B cell (primary cell): ENCODE measurements at regions not wholly inside any gene's neighbourhood (a gene's known extent, or its start where the extent isn't known, plus 50 kb on each side); places are given as distances from the start of the nearest gene placed in this dataset.

Source experiments
- EZH2 ChIP-seq: IDR thresholded peaks from 2 replicates; pipeline ENCODE4 v1.6.1; 2012; ENCODE audit warnings: borderline replicate concordance, low read depth, mild to moderate bottlenecking, moderate library complexity, low read length; ENCODE audit not compliant: insufficient read depth, poor library complexity, severe bottlenecking
- TF ChIP-seq, protein P1 (sequence below): fragments of 200-600 bp; IDR thresholded peaks from one replicate; pipeline ENCODE4 v1.8.0; 2022; ENCODE audit warnings: antibody characterized with exemption, mild to moderate bottlenecking

DNA sequence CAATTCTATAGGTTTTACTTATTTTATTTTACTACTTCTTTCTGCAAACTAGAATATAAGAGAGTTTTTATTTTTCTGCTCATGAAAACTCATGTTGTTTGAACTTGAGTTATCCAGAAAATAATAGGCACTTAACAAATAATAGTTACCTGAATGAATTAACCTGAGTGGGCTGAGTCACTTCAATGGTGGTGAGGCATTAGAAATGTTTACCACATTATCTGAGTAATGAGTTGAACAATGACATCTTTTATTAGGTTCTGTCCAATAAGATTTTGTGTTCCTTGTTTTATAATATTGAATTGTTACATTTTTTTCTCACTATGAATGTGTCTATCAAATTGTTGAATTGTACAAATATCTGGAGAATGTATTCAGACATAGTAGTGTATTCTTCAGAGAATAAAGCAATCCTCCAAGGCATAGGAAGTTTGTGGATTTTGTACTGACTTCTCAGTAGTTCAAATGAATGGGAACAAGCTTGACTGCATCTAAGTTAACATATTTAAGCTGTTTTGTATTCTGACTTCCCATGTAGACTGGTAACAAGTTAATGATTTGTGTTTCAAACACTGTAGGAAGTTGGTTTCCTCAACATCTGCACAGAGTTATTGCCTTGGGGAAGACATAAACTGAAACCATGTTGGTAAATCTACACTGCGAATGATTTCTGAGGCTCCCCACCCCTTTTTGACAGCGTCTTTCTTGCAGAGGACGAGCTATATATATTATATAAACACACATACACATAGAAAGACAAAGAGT, 1808.9 kb upstream of the TENM3 start:
- TF ChIP-seq, protein P1, sequence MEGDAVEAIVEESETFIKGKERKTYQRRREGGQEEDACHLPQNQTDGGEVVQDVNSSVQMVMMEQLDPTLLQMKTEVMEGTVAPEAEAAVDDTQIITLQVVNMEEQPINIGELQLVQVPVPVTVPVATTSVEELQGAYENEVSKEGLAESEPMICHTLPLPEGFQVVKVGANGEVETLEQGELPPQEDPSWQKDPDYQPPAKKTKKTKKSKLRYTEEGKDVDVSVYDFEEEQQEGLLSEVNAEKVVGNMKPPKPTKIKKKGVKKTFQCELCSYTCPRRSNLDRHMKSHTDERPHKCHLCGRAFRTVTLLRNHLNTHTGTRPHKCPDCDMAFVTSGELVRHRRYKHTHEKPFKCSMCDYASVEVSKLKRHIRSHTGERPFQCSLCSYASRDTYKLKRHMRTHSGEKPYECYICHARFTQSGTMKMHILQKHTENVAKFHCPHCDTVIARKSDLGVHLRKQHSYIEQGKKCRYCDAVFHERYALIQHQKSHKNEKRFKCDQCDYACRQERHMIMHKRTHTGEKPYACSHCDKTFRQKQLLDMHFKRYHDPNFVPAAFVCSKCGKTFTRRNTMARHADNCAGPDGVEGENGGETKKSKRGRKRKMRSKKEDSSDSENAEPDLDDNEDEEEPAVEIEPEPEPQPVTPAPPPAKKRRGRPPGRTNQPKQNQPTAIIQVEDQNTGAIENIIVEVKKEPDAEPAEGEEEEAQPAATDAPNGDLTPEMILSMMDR = no peak
- no peak for TF ChIP-seq EZH2
